Bone marrow (tissue), 2 donors: ENCODE measurements at regions not wholly inside any gene's neighbourhood (a gene's known extent, or its start where the extent isn't known, plus 50 kb on each side); places are given as distances from the start of the nearest gene placed in this dataset.

Experiments used
- DNase-seq, 2 donors: peaks; one replicate each; lab custom pipeline; 2025; lab: John Stamatoyannopoulos, UW

GRCh38 chr2:45337481-45337880 is 273.6 kb downstream of the SRBD1 start:
- DNase-seq: no peak

DNA sequence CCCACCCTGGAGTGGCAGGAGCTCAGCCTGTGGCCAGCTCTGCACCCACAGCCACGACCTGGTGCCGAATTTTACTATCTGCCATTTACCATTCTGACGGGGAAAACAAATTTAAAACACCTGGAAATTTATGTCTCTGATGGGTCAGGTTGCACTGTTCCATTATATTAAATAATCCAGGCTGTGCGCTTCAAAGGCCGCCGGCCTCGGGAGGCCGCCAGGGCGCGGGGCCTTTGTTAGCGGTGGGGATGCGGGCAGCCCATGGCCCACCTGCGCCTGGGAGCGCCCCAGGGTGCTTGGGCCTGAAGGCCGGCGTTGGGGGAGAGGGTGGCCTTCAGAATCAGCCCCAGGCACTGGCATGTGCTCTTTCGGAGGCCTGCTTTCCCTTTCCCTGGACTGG is 276.9 kb downstream of the SRBD1 start:
- DNase-seq: no peak

DNA sequence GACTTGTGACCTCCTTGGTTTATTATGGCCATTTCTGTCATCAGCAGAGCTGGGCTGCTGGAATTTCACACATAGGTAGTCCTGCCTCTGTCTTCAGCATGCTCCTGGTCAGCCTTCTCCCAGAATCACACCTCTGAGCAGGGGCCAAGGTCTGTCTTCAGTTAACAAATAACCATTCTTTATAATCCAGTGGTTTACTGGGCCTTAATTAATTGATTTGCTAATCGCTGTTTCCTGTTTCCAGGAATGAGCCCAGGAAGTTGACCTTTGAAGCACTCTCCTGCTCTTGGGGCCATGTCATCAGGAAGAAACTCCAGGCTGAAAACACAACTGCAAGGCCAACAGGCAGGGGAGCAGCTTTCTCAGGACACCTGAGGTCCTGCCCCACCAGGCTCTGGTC is 278.5 kb downstream of the SRBD1 start:
- no peak for DNase-seq

GRCh38 chr2:45332094-45332493 is 279.0 kb downstream of the SRBD1 start:
- DNase-seq: no peak

- no peak for DNase-seq
These were observed 279.7 kb downstream of the SRBD1 start for GRCh38 chr2:45331410-45331786.

DNA sequence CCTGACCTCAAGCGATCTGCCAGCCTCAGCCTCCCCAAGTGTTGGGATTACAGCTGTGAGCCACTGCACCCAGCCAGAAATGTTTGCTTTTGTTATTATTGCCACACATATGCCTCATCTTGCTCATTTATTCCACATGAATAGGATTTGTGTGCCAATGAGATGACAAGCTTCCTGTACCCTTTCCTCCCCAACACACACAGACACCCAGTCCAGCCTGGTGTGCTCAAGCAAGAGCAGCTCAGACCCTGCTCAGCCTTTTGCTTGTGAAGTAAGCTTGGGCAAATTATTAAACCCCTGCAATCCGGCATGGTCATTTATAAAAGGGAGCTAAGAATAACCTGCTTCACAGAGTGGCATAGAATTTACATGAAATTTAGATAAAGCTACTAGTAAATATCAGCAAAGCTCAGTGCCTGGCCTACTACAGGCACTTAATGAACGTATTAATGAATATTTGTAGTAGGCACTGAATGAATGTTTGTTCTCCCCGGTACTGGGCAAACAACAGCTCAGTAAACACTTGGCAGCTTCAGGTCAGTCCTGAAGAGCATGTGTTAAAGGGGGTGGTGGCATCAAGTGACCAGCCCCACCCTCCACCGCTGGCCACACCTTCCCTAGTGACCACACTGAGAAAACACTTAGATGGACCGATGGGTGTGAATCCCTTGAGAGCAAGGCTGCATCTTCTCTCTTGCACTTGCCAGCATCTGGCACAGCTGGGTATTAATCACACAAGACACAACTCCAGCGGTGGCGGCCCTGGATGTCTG is 280.2 kb downstream of the SRBD1 start:
- no peak for DNase-seq

GRCh38 chr2:45330108-45330507 is 281.0 kb downstream of the SRBD1 start:
- no peak for DNase-seq

DNA sequence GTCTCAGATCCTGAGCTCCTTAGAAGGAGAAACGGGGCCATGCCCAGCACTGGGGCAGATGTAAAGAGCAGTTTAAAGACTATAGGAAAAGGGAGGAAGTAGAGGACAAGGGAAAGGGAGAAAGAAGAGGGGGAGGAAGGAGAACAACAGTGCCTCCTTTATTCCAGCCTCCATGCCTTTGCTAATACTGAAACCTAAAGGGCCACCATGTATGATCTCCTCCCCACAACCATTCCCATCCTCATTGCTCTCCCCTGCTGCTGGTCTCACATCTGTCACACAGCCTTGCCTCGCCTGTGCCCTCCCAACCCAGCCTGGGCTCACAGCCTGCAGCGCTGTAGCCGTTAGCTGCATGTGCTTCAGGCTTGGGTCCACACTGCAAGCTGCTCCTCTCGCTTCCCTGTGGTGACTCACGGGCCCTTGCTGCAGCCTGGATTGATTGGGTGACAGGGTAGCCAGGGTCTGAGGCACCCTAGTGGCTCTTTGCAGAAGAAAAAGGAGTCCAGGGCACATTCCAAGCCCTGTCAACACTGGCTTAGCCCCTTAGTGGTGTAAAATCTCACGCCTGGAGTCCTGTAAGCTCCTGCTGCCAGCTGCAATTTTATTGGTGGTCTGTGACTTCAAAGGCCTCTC is 281.9 kb downstream of the SRBD1 start:
- no peak for DNase-seq

- DNase-seq: no peak
These were observed 282.7 kb downstream of the SRBD1 start for GRCh38 chr2:45328264-45328870.

- DNase-seq: no peak
These were observed 287.7 kb downstream of the SRBD1 start for GRCh38 chr2:45323344-45323743.

GRCh38 chr2:45320956-45321355 is 290.1 kb downstream of the SRBD1 start:
- no peak for DNase-seq

DNA sequence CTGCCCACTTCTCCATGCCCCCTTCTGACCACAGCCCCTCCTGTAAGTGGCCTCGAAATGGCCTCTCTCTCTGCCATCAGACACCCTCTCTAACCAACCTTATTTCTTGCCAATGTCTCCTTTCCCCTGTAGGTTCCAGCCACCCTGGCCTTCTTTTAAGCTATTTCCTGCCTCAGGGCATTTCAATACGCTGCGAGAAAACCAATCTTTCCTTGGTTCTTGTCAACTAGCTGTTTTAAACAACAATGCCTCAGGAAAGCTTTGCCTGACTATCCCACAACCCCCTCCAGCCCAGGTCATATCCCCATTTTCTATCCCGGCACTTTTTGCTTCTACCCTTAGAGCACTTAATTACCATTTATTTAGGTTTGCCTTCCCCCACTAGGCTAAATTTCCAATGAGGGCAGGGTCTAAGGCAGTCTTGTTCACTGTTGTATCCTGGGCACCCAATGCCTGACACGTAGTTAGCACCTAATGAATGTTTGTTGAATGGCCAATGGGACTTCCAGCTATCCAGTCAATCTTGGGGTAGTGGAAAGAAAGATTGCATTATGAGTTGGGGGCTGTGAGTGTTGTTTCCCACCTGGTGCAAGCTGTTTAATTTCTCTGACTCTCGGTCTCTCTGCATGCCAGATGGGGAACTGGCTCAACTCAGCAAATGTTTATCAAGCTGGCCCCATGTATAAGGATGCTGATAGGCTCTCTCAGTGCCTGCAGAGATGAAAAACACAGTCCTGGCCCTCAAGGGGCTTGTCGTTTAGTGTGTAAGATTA is 291.2 kb downstream of the SRBD1 start:
- DNase-seq: no peak

DNA sequence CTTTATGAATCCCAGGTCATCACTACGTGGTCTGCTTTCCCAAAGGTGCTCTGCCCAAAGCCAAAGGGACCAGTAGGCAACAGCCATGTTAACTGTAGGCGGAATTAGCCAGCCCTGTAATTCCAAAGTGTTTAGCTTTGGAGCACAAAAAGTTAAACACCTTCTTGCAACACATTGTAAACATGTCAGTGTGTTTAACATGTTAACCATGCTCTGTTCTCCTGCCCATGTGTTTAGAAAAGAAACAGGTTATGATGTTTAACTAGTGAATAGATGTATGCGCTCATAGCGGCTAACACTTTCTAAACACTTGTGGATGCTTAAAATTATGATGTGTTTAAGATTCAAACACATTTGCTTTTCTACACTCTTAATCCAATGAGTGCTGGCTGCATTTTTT is 292.4 kb downstream of the SRBD1 start:
- no peak for DNase-seq

- DNase-seq: no peak
These were observed 294.3 kb downstream of the SRBD1 start for GRCh38 chr2:45316576-45317338.

GRCh38 chr2:45315861-45316260 is 295.2 kb downstream of the SRBD1 start:
- no peak for DNase-seq

DNA sequence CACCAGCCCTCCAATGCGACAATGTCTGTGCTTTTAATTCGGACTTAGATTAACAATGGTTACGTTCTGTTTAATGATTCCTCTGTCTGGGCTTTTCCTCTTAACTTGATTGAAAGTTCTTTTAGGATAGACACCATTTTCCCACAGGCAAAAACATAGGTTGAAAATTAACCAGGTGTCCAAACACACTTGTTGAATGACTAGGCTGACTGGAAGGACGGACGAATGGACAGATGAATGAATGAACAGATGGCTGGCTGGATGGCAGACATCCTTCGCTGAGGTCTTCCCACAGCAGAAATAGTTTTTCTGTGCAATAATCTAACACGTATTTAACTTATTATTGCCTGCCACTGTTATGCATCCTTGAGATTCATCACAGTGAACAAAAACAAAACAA is 298.8 kb downstream of the SRBD1 start:
- DNase-seq: no peak

GRCh38 chr2:45311559-45311958 is 299.5 kb downstream of the SRBD1 start:
- DNase-seq: no peak

GRCh38 chr2:45307147-45307546 is 297.9 kb upstream of the SIX2 start:
- DNase-seq: no peak

- DNase-seq: no peak
These were observed 296.3 kb upstream of the SIX2 start for GRCh38 chr2:45305599-45305998.

DNA sequence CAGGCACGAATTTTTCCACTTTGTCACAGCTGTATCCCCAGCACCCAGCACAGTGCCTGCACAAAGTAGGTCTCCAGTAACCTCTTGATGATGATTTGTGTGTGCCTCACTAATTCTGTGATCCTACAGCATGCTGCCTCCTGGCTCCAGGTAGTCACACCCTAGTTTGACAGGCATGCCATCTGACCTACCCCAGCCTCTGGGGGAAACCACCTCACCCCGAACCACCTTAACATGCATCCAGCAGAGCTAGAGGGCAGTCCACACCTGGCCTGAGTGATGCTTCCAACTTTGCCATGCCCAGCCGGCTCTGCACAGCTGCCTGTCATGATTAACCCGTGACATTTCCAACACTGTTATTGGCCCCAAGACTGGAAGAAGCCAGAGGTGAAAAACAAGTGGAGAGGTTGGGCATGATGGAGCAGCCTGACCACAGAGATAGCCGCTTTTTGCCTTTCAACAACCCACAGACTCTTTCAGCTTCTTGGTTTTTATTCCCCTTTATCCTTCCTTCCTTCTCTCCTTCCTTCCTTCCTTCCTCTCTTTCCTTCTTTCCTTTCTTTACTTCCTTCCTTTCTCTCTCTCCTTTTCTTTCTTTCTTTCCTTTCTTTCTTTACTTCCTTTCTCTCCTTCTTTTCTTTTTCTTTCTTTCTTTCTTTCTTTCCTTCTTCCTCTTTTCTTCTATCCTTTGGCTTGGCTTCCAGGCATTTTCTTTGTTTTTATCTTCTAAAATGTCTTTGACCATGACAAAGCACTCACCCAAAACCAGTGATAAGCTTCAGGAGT is 294.4 kb upstream of the SIX2 start:
- DNase-seq: no peak
